Activated naive CD4-positive, alpha-beta T cell treated with Interleukin-2 at 50 U/mL for 16 hours (primary cell): ENCODE measurements at regions not wholly inside any gene's neighbourhood (a gene's known extent, or its start where the extent isn't known, plus 50 kb on each side); places are given as distances from the start of the nearest gene placed in this dataset.
"Not testable (repeated sequence)": the region's sequence is repeated elsewhere in the genome, so short reads cannot be mapped to it uniquely, and the experiment has no call there.

Experiments used
- DNase-seq: peaks from one replicate; pipeline ENCODE4 v3.0.0-alpha.2; 2020

GRCh38 chr9:80501635-80502034 lies 929.9 kb downstream of the TLE4 start:
- no peak for DNase-seq

GRCh38 chr9:80500300-80500699 lies 928.5 kb downstream of the TLE4 start:
- no peak for DNase-seq

- DNase-seq, result no peak
These were observed 926.3 kb downstream of the TLE4 start for GRCh38 chr9:80498001-80498555.

DNA sequence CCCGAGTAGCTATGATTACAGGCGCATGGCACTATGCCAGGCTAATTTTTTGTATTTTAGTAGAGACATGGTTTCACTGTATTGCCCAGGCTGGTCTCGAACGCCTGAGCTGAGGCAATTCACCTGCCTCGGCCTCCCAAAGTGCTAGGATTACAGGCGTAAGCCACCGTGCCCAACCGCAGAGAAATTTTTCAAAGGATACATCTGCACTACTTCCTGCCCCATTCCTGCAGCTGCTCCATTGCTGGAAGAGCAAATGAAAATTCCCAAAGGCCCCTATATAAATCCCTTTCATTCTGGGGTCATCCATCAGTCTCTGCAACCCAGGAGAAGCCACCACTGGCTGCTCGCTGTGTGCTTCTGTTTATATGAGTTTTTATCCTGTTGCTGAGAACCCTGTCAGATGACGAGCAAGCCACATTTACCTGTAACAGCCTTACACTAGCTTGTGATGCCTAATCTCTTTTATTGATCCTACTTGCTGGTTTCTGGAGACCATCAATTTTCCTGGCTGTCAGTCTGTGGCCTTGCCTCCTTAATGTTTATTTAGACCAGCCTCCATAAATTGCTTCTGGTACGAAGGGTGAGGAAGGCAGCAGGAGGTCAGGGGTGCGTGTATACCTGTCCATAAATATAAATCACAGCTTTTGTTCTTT lies 925.3 kb downstream of the TLE4 start:
- no peak for DNase-seq

- DNase-seq, result no peak
These were observed 921.5 kb downstream of the TLE4 start for GRCh38 chr9:80493258-80493657.

DNA sequence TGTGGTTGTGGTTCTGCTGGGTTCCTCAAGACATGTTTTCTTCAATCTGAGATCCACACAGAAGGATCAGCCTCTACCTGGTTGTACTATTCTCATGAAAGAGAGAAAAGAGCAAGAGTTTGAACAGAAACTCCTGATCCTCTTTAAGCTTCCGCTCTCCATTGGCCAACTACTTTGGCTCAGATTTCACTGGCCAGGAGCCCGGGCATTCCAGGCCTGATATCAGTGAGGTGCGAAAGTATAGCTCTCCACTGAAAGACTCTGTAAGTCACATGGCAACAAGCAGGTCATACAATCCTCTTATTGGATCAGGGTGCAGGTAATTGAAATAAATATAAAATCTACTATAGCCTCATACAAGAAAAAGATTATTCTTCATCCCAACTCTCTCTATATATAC lies 920.5 kb downstream of the TLE4 start:
- no peak for DNase-seq

DNA sequence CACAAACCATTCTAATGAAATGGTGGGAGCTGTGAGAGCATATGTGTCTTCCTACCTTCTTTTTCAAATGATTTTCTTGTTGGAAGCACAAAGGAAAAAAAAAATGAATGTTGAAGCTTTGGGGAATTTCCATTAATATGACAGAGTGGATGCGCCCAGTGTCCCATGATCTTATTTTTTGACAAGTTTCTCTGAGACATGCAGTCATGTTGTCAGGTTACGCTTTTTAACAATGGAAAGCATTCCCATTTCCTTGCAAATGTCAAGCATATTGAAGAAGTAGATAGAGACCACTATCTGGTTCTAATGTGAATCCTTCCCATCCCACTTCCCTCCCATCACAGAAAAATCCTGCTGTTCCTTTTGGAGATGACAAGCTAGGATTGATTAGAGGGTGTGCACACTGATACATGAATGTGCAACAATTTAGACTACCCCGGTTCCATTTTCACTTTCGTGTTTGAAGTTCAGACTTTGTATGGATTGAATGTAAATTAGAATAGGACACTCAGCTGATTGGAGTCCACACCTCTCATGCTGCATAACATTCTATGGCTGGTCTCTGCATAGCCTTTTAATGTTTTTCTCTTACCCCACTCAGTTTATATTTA lies 919.4 kb downstream of the TLE4 start:
- no peak for DNase-seq

DNA sequence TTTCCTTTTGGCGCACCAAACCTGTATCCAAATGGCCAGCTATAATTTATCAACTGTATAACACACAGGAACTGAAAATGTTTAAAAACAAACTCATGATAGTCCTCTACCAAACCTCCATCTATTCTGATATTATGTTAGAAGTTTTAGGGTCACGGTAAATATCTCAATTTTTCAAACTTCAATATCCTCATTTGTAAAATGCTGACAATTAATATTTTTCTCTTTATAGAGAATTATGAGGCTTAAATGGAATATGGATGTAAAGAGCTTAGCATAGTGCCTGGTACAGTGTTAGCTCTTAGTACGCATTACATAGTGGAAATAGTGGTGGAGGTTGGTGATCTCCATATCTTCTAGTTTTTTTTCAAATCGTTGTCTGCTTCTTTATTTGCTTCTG lies 917.6 kb downstream of the TLE4 start:
- no peak for DNase-seq

- no peak for DNase-seq
These were observed 913.9 kb downstream of the TLE4 start for GRCh38 chr9:80485420-80486250.

DNA sequence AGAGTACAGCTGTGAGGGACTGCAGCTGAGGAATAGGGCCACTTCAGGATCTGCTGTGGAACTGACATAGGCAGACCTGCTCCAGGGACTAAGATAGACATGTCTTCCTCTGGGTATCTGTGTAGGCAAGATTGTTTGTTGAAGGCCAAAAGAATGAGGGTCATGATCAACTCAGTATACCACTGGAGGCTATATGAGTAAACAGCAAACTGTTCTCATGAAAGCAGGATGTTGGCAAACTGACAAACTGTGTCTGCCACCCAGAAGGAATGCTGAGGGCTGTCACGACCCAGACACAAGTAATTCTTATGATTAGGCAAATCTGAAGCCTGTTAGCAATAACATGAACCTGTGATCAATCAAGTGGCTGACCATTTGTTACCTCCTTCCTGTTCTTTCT lies 910.5 kb downstream of the TLE4 start:
- not testable (repeated sequence) for DNase-seq

- no peak for DNase-seq
These were observed 895.9 kb downstream of the TLE4 start for GRCh38 chr9:80467632-80468031.

DNA sequence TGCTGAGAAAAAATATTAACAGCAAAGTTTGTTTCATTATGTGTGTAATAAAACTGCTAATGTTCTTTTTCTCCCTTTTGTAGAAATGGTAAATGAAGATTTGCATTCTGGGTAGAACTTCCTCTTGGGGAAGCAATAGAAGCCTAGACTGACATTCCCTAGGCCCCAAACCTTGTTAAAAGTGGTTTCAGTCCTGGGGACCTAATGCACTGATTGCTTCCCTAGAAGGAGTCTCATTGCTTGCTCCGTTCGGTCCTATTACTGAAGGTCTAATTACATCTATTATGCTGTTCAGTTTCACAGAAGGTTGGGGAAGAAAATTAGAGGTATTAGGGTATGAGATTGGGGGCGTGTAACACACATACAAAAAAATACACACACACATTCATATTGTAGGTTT lies 893.8 kb downstream of the TLE4 start:
- DNase-seq, result no peak

- no peak for DNase-seq
These were observed 877.7 kb downstream of the TLE4 start for GRCh38 chr9:80449513-80449912.

DNA sequence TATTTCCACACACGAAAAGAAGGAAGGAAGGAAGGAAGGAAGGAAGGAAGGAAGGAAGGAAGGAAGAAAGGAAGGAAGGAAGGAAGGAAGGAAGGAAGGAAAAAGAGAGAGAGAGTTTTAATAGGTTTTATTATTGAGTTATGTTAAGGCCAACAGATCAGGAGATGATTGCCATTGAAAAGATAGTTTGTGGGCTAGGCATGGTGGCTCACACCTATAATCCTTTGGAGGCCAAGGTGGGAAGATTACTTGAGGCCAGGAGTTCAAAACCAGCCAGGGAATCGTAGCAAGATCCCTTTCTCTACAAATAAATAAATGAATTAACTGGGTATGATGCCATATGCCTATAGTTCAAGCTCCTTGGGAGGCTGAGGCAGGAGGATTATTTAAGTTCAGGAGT lies 877.2 kb downstream of the TLE4 start:
- no peak for DNase-seq

GRCh38 chr9:80447876-80448275 lies 876.1 kb downstream of the TLE4 start:
- no peak for DNase-seq

DNA sequence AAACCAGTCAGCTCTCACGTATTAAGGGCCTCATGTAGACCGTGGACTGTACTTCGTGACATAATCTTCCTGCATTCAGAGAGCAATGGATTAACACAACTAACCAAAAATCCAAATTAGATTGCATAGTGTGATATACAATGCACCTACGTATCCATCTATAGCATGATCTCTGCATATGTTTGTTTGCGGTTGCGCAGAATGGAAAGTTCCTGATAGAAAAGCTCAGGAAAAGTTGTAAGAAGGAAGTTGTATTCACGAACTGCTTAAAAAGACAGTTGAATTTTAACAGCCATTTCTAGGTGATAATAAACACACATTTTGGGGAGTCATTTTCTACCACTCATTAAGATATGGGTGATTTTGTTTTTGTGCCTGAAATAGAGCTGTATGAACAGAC lies 869.0 kb downstream of the TLE4 start:
- DNase-seq, result no peak

GRCh38 chr9:80437825-80438224 lies 866.1 kb downstream of the TLE4 start:
- no peak for DNase-seq

GRCh38 chr9:80437091-80437640 lies 865.4 kb downstream of the TLE4 start:
- no peak for DNase-seq

DNA sequence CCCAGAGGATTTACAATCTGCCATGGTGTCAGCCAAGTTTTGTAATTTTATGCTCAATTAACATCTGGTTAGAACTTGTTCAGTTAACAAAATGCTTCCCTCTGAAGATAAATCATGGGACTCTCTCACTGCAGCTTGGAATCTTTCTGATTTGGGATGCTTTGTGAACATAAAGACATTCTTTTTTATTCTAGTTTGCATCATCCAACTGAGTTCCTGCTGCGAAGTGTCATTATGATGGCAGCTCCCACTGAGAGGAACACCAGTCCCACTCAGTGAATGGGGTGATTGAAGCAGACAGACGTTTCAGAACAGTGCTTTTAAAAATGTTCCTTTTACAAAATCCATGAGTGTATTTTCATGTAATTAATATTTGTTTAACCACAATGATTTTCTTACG lies 863.8 kb downstream of the TLE4 start:
- no peak for DNase-seq

DNA sequence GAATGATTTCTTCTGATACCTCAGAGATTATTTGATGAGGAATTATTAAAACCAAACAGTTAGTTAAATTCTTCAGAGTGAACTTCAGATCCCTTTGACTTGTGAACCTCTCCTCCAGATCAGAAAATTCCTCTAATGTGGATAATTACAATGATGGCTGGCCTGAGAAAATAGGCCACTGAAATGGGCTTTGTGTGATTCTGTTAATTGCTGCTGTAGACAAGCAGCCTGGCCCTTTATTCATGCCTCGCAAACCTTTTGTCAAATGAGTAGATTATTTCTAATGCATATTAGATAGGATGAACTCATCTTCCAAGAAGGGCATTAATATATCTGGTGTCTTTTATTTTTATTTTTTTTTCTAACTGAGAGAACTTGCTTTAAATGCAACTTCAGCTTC lies 855.2 kb downstream of the TLE4 start:
- no peak for DNase-seq

DNA sequence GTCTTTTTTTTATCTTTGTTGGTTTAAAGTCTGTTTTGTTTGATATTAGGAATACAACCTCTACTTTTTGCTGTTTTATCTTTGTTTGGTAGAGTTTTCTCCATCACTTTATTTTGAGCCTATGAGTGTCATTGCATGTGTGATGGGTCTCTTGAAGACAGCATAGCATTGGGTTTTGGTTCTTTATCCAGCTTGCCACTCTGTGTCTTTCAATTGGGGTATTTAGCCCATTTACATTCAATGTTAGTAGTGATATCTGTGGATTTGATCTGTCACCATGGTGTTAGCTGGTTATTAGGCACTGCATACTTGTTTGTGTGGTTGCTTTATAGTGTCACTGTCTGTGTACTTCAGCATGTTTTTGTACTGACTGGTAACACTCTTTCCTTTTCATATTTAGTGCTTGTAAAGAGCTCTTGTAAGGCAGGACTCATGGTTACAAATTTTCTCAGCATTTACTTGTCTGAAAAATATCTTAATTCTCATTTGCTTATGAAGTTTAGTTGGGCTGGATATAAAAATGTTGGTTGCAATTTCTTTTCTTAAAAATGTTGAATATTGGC lies 845.5 kb downstream of the TLE4 start:
- no peak for DNase-seq

DNA sequence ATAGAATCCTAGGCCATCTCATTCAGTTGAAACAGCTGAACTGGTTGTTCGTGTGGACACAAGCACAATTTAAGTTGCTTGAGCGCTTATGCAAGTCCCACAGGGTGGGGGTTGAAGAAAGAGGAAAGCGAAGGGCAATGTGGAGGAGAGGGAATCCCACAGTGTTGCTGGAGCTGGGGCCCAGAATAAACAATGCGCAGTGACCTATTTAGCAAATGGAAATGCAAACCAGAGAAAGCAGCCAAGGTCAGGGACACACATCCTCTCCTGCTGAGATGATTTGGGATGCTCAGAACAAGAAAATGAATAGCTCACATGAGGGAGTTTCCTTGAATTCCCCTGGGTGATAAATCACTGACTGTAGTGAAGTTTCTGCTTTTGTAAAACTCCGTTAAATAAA lies 838.3 kb downstream of the TLE4 start:
- DNase-seq, result no peak

DNA sequence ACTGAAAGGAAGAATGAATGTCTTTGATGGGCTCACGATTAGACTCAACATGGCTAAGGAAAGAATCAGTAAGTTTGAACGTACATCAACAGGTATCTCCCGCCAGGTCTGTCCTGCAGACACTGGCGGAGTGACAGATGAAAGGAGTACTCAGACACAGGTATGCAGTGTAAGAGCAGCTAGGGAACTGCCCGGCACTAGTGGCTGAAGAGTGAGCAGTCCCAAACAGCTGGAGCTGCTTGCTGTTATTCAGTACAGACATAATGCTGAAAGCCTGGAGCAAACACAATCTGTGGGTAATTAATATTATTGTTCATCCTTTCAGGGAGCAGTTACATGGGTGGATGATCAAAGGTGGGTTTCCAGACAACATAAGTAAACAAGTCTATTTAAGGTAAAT lies 835.5 kb downstream of the TLE4 start:
- DNase-seq, result no peak
